Heart left ventricle (tissue), 13 donors: ENCODE measurements at regions not wholly inside any gene's neighbourhood (a gene's known extent, or its start where the extent isn't known, plus 50 kb on each side); places are given as distances from the start of the nearest gene placed in this dataset.
"Not testable (repeated sequence)": the region's sequence is repeated elsewhere in the genome, so short reads cannot be mapped to it uniquely, and the experiment has no call there.

ENCODE experiments used
- CTCF ChIP-seq, 12 donors: fragments of 200-600 bp; sonication (generic) in 4 of 12; IDR thresholded peaks; one replicate each; pipeline versions ENCODE4 v1.5.0 to v1.8.0; 2018 to 2022; ENCODE audit warnings: antibody characterized with exemption in 12 of 12, mild to moderate bottlenecking in 5 of 12
- POLR2A ChIP-seq, 2 donors: fragments of 450-650 bp; IDR thresholded peaks; one replicate each; pipeline ENCODE4 v1.6.1; 2017; ENCODE audit warnings: antibody characterized with exemption in 2 of 2, mild to moderate bottlenecking in 2 of 2, moderate library complexity in 2 of 2
- donor health status: ischemic (EF 13 %, LVEDD 7.1; RV severe dilation, severe dysfunction).
- donor health status: DM: no; HTN: yes; CAD: no.
- donor health status: DM: no; HTN: no; CAD: no.
- donor health status: ischemic (EF 25% LVEDD 6.9; RV normal size, moderate dysfunction).
- donor health status: ischemic (EF 25% LVEDD 5.7; RV mildly dilated, moderate dysfunction).
- donor health status: ischemic (EF 35%, LVEDD 5.7; RV mildly dilated, moderate dysfunction).
- donor health status: nonischemic (EF 11% LVEDD 7.7; RV severe dilation, severe dysfunction).
- donor health status: DM: yes; HTN: yes; CAD: no.
- donor health status: PGD.
- donor health status: ischemic (EF 29% LVEDD 5.4; RV normal size, mild dysfunction).
- donor health status: nonischemic (EF 23%, LVEDD 6.1; RV moderate dilation, normal function).

GRCh38 chr18:75712124-75712867 lies 284.8 kb upstream of the SMIM21 start:
- not testable (repeated sequence) for TF ChIP-seq CTCF, POLR2A (IDR thresholded peaks at IDR 0.05)
